ENCODE measurements at regions not wholly inside any gene's neighbourhood (a gene's known extent, or its start where the extent isn't known, plus 50 kb on each side); places are given as distances from the start of the nearest gene placed in this dataset.

DNA sequence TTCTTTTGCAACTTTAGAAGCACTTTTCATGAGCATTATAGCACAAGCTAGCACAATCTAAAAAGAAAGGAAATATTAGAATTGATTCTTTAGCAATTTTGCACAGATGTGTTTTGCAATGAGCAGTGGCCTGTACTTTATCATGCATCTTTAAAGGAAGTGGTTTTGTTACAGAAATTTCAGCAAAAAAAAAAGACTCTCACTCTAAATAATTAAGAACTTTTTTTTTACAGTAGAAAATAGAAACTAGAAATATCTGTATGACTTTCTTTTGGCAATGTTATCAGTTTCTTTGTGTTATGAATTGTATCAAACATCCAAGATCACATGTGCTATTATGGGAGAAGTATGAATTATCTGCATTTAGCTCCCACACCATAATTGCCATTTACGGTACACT lies 195.7 kb upstream of the KLF6 start:
- TF ChIP-seq CTCF (tag by site-specific recombination; IDR thresholded peaks at IDR 0.05) (no peak), TCF7L2 (IDR thresholded peaks at IDR 0.05; ENCODE audit: borderline replicate concordance, low read depth, low read length) (no peak), HOXA7 (CRISPR knock-in tag; IDR thresholded peaks at IDR 0.05; ENCODE audit: borderline replicate concordance) (no peak), ZNF768 (tag by site-specific recombination; IDR thresholded peaks at IDR 0.05) (no peak), ZNF138 (tag by site-specific recombination; IDR thresholded peaks at IDR 0.05; ENCODE audit: borderline replicate concordance) (no peak), ZNF121 (tag by site-specific recombination; IDR thresholded peaks at IDR 0.05) (no peak)
